ENCODE measurements at regions not wholly inside any gene's neighbourhood (a gene's known extent, or its start where the extent isn't known, plus 50 kb on each side); places are given as distances from the start of the nearest gene placed in this dataset.

- TF ChIP-seq CTCF (IDR thresholded peaks at IDR 0.05) (no peak), POLR2A (IDR thresholded peaks at IDR 0.05) (no peak)
These were observed 292.6 kb upstream of the IRX3 start for GRCh38 chr16:54579106-54579728.
